Right lobe of liver (tissue), 6 donors: ENCODE measurements at regions not wholly inside any gene's neighbourhood (a gene's known extent, or its start where the extent isn't known, plus 50 kb on each side); places are given as distances from the start of the nearest gene placed in this dataset.

Experiments
- ATAC-seq, 4 donors: fragments of 200-7000 bp; cut with Tn5 transposase; one replicate each; pipeline ENCODE4 v1.9.1; 2020; ENCODE audit warnings: mild to moderate bottlenecking in 4 of 4, moderate library complexity in 4 of 4
- DNase-seq, 3 donors: peaks; one replicate each; pipeline ENCODE4 v3.0.0-alpha.2; 2020
- H3K27ac ChIP-seq, 3 donors: fragments of 200-600 bp; one replicate each; pipeline ENCODE4 v1.8.0; 2022
- H3K27me3 ChIP-seq, 2 donors: fragments of 200-600 bp; one replicate each; pipeline ENCODE4 v1.8.0; 2022
- H3K36me3 ChIP-seq, 4 donors: fragments of 200-600 bp; sonication (generic) in 1 of 4; one replicate each; pipeline versions ENCODE4 v1.5.1 to v1.8.0; 2017 to 2022; ENCODE audit warnings: control low read depth in 1 of 4
- H3K4me1 ChIP-seq, 4 donors: fragments of 200-600 bp; sonication (generic) in 1 of 4; one replicate each; pipeline versions ENCODE4 v1.5.1 to v1.8.0; 2017 to 2022; ENCODE audit warnings: control low read depth in 1 of 4
- H3K4me3 ChIP-seq, 3 donors: fragments of 200-600 bp; one replicate each; pipeline ENCODE4 v1.8.0; 2022
- H3K9me3 ChIP-seq, 4 donors: fragments of 200-600 bp; sonication (generic) in 1 of 4; one replicate each; pipeline versions ENCODE4 v1.5.1 to v1.8.0; 2017 to 2022; ENCODE audit warnings: control low read depth in 1 of 4
- CTCF ChIP-seq, 4 donors: fragments of 200-600 bp in 3 of 4; fragments of 450-650 bp in 1 of 4; IDR thresholded peaks; one replicate each; pipeline versions ENCODE4 v1.5.1 to v1.8.0; 2016 to 2022; ENCODE audit warnings: antibody characterized with exemption in 4 of 4, mild to moderate bottlenecking in 2 of 4
- POLR2A ChIP-seq: fragments of 450-650 bp; IDR thresholded peaks from one replicate; pipeline ENCODE4 v1.6.1; 2017; ENCODE audit warnings: antibody characterized with exemption, mild to moderate bottlenecking
- WGBS: methylation state at CpG from one replicate; pipeline ENCODE4 v1.1.6; 2018; ENCODE audit warnings: low coverage, low lambda C conversion rate; ENCODE audit not compliant: insufficient coverage; ENCODE audit errors: missing lambda C conversion rate; 5-methylcytosine and 5-hydroxymethylcytosine counted together
- intact Hi-C, 2 donors: fragments of 100-400 bp; cut with DNase I; formaldehyde crosslinking; loops; one replicate each; pipeline versions ENCODE4 v1.11.2 to v1.14.1; 2022
- donor health status: DM: no; HTN: yes; CAD: no.
- donor health status: DM: no; HTN: no; CAD: no.
- donor health status: DM: no; HTN: no; CAD: no.
- donor health status: DM: no; HTN: yes; CAD: no.
- donor health status: DM: no; HTN: yes; CAD: no.

GRCh38 chr15:27686971-27687370 is 412.1 kb downstream of the OCA2 start:
- ATAC-seq (peak in 1 of 4 donors; percentile 13), DNase-seq (no peak)
- 51% methylated on average over 5 of the region's 7 CpGs for WGBS
- TF ChIP-seq CTCF (IDR thresholded peaks at IDR 0.05): no peak
- TF ChIP-seq POLR2A: no peak
- no peaks in the 10 kb centered on the region for H3K9me3 ChIP-seq
- H3K4me1 ChIP-seq: no peaks in the 10 kb centered on the region
- intact Hi-C loops: no loop called here
- no peak overlapping the region for H3K27ac ChIP-seq
- no peaks in the 10 kb centered on the region for H3K36me3 ChIP-seq
- no peaks in the 10 kb centered on the region for H3K27me3 ChIP-seq
- no peak overlapping the region for H3K4me3 ChIP-seq

GRCh38 chr15:27686369-27686768 is 412.7 kb downstream of the OCA2 start:
- no peak for ATAC-seq
- Histone ChIP-seq H3K36me3 (no peaks in the 10 kb centered on the region), H3K4me3 (no peak overlapping the region), H3K4me1 (no peaks in the 10 kb centered on the region), H3K27me3 (no peaks in the 10 kb centered on the region), H3K27ac (no peak overlapping the region), H3K9me3 (no peaks in the 10 kb centered on the region)
- TF ChIP-seq CTCF (IDR thresholded peaks at IDR 0.05): no peak
- no peak for TF ChIP-seq POLR2A
- DNase-seq: no peak
- 59% methylated on average over 3 of the region's 3 CpGs for WGBS
- intact Hi-C loops: no loop called here

GRCh38 chr15:27685644-27686043 is 413.5 kb downstream of the OCA2 start:
- Histone ChIP-seq H3K4me3 (no peak overlapping the region), H3K27me3 (no peaks in the 10 kb centered on the region), H3K4me1 (no peaks in the 10 kb centered on the region), H3K27ac (no peak overlapping the region), H3K36me3 (no peaks in the 10 kb centered on the region), H3K9me3 (no peaks in the 10 kb centered on the region)
- 82% methylated on average over 5 of the region's 6 CpGs for WGBS
- DNase-seq: no peak
- no peak for ATAC-seq
- TF ChIP-seq CTCF (IDR thresholded peaks at IDR 0.05): no peak
- TF ChIP-seq POLR2A: no peak
- intact Hi-C loops: no loop called here

GRCh38 chr15:27683121-27683520 is 416.0 kb downstream of the OCA2 start:
- intact Hi-C loops: no loop called here
- H3K4me1 ChIP-seq: no peaks in the 10 kb centered on the region
- H3K27ac ChIP-seq: no peak overlapping the region
- TF ChIP-seq CTCF (IDR thresholded peaks at IDR 0.05): no peak
- no peak for TF ChIP-seq POLR2A
- no peaks in the 10 kb centered on the region for H3K36me3 ChIP-seq
- H3K4me3 ChIP-seq: no peak overlapping the region
- ATAC-seq (no peak), DNase-seq (no peak)
- no peaks in the 10 kb centered on the region for H3K27me3 ChIP-seq
- WGBS: 69% methylated on average over 3 of the region's 3 CpGs
- no peaks in the 10 kb centered on the region for H3K9me3 ChIP-seq

GRCh38 chr15:27681038-27681437 is 418.1 kb downstream of the OCA2 start:
- TF ChIP-seq CTCF (IDR thresholded peaks at IDR 0.05): peak in 2 of 4 donors; percentile 4 to 16
- TF ChIP-seq POLR2A: no peak
- Histone ChIP-seq H3K4me1 (no peaks in the 10 kb centered on the region), H3K4me3 (no peak overlapping the region), H3K9me3 (no peaks in the 10 kb centered on the region), H3K27ac (no peak overlapping the region), H3K27me3 (no peaks in the 10 kb centered on the region), H3K36me3 (no peaks in the 10 kb centered on the region)
- intact Hi-C loops: no loop called here
- no peak for DNase-seq
- WGBS: 33% methylated on average over 6 of the region's 8 CpGs
- no peak for ATAC-seq
